Smooth muscle cell (in vitro differentiated cells): ENCODE measurements at regions not wholly inside any gene's neighbourhood (a gene's known extent, or its start where the extent isn't known, plus 50 kb on each side); places are given as distances from the start of the nearest gene placed in this dataset.

Experiments used
- DNase-seq: peaks from one replicate; lab custom pipeline; 2025; ENCODE audit not compliant: unreplicated experiment; lab: John Stamatoyannopoulos, UW
- H2AFZ ChIP-seq: fragments of 200-600 bp; sonication (generic); 2 replicates; pipeline ENCODE4 v1.6.0; 2016; ENCODE audit warnings: antibody characterized with exemption, low read depth, mild to moderate bottlenecking
- H3F3A ChIP-seq: fragments of 200-600 bp; sonication (generic); 2 replicates; pipeline ENCODE4 v1.6.0; 2017; ENCODE audit warnings: antibody characterized with exemption, low read depth
- H3K27ac ChIP-seq: fragments of 200-600 bp; sonication (generic); 2 replicates; pipeline ENCODE4 v1.5.1; 2016; ENCODE audit warnings: low read depth, mild to moderate bottlenecking
- H3K27me3 ChIP-seq: fragments of 200-600 bp; sonication (generic); 2 replicates; pipeline ENCODE4 v1.6.1; 2016; ENCODE audit warnings: low read depth, mild to moderate bottlenecking
- H3K36me3 ChIP-seq: fragments of 200-600 bp; sonication (generic); 2 replicates; pipeline ENCODE4 v1.5.1; 2016; ENCODE audit warnings: low read depth
- H3K4me1 ChIP-seq: fragments of 200-600 bp; sonication (generic); 2 replicates; pipeline ENCODE4 v1.5.1; 2016; ENCODE audit warnings: low read depth
- H3K4me2 ChIP-seq: fragments of 200-600 bp; sonication (generic); 2 replicates; pipeline ENCODE4 v1.6.0; 2016; ENCODE audit warnings: mild to moderate bottlenecking
- H3K4me3 ChIP-seq: fragments of 200-600 bp; sonication (generic); 2 replicates; pipeline ENCODE4 v1.5.1; 2016; ENCODE audit warnings: mild to moderate bottlenecking
- H3K79me2 ChIP-seq: fragments of 200-600 bp; sonication (generic); 2 replicates; pipeline ENCODE4 v1.6.0; 2016; ENCODE audit warnings: low read depth, mild to moderate bottlenecking
- H3K9ac ChIP-seq: fragments of 200-600 bp; sonication (generic); 2 replicates; pipeline ENCODE4 v1.6.0; 2016; ENCODE audit warnings: low read depth
- H3K9me3 ChIP-seq: fragments of 200-600 bp; sonication (generic); replicated peaks from 2 replicates; pipeline ENCODE4 v1.5.1; 2016; ENCODE audit warnings: low read depth
- H4K20me1 ChIP-seq: fragments of 200-600 bp; sonication (generic); 2 replicates; pipeline ENCODE4 v1.6.0; 2016; ENCODE audit warnings: low read depth
- WGBS: methylation state at CpG from one replicate; pipeline ENCODE4 v1.1.7; 2016; ENCODE audit warnings: low lambda C conversion rate; 5-methylcytosine and 5-hydroxymethylcytosine counted together
- TF ChIP-seq, protein P1 (sequence below): fragments of 200-600 bp; sonication (generic); IDR thresholded peaks from 2 replicates; pipeline ENCODE4 v1.5.1; 2017; ENCODE audit warnings: borderline replicate concordance, mild to moderate bottlenecking, antibody characterized with exemption; ENCODE audit not compliant: insufficient read depth, poor library complexity, severe bottlenecking

DNA sequence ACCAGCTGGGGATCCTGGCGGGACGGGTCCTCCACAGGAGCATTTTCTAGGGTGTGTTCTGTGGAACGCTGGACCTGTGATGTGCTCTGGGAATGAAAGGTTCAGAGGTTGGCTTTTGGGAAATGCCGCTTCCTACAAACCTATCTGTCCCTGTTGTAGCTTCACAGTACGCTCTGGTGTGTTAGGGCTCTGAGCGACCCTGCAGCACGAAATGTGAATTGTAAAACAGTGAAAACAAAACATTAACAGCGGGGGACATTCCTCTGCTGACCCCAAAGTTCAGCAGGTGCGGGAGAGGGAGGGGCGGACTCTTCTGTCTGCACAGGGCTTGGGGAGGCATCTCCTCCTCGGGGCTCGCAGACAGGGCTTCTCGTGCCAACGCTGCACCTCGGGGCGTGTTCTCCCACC is 155.9 kb downstream of the NRN1 start:
- H4K20me1 ChIP-seq, result no peaks in the 10 kb centered on the region
- no peak for DNase-seq
- H3K4me1 ChIP-seq, result peaks cover 27% of the 10 kb centered on the region
- peak overlapping the region; percentile 82 for H2AFZ ChIP-seq
- 4% methylated on average over 16 of the region's 16 CpGs for WGBS
- H3K27ac ChIP-seq, result no peak overlapping the region
- no peaks in the 10 kb centered on the region for H3F3A ChIP-seq
- no peaks in the 10 kb centered on the region for H3K36me3 ChIP-seq
- peaks cover 92% of the 10 kb centered on the region for H3K27me3 ChIP-seq
- TF ChIP-seq, protein P1, sequence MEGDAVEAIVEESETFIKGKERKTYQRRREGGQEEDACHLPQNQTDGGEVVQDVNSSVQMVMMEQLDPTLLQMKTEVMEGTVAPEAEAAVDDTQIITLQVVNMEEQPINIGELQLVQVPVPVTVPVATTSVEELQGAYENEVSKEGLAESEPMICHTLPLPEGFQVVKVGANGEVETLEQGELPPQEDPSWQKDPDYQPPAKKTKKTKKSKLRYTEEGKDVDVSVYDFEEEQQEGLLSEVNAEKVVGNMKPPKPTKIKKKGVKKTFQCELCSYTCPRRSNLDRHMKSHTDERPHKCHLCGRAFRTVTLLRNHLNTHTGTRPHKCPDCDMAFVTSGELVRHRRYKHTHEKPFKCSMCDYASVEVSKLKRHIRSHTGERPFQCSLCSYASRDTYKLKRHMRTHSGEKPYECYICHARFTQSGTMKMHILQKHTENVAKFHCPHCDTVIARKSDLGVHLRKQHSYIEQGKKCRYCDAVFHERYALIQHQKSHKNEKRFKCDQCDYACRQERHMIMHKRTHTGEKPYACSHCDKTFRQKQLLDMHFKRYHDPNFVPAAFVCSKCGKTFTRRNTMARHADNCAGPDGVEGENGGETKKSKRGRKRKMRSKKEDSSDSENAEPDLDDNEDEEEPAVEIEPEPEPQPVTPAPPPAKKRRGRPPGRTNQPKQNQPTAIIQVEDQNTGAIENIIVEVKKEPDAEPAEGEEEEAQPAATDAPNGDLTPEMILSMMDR, result no peak
- no peak overlapping the region for H3K9ac ChIP-seq
- H3K4me3 ChIP-seq, result peak overlapping the region; percentile 51
- peak overlapping the region; percentile 83 for H3K4me2 ChIP-seq
- no peaks in the 10 kb centered on the region for H3K79me2 ChIP-seq
- no peaks in the 10 kb centered on the region for H3K9me3 ChIP-seq

DNA sequence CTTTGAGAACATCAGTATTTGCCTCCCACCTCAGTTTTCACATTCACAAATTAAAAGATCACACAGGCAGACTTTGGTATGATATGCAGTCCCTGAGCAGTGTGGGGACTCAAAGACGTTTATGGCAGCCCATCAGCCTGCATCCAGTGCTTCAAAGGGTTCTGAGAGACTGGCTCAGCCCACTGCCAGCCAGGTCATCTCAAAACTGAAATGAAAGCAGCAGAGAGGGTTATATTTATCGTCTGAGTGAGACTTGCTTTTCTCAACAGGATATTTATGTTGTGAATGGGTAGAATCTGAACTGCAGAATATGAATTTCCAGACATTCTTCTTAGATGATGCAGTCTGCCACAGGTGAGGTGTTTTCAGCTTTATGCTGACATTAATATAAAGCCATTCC is 159.8 kb downstream of the NRN1 start:
- Histone ChIP-seq H3K9ac (no peak overlapping the region), H3K9me3 (no peaks in the 10 kb centered on the region), H3K79me2 (no peaks in the 10 kb centered on the region), H3K27ac (no peak overlapping the region), H4K20me1 (no peaks in the 10 kb centered on the region), H2AFZ (no peak overlapping the region), H3K27me3 (peaks cover 78% of the 10 kb centered on the region), H3K36me3 (no peaks in the 10 kb centered on the region), H3K4me3 (no peak overlapping the region), H3K4me2 (no peak overlapping the region), H3F3A (no peaks in the 10 kb centered on the region), H3K4me1 (peaks cover 24% of the 10 kb centered on the region)
- TF ChIP-seq, protein P1, result no peak
- DNase-seq, result no peak
- 55% methylated on average over 2 of the region's 2 CpGs for WGBS

DNA sequence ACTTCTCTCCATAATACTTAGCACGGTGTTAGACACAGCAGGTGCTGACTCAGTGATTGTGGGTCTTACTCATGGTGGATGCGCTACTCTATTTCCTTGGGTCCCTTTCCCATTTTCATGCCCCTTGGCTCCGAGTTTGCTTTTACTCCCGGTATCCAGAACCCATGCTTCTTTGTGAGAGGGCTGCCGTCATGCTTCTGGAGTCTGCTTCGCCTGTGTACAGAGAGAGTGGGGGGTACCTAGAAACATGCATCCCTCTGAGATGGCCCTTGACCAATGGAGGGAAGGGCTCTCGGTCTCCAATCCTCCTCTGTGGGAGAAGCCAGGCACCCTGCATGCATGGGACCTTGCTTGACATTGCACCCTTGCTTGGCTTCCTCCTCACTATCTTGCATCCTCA is 160.4 kb downstream of the NRN1 start:
- no peaks in the 10 kb centered on the region for H3K36me3 ChIP-seq

DNA sequence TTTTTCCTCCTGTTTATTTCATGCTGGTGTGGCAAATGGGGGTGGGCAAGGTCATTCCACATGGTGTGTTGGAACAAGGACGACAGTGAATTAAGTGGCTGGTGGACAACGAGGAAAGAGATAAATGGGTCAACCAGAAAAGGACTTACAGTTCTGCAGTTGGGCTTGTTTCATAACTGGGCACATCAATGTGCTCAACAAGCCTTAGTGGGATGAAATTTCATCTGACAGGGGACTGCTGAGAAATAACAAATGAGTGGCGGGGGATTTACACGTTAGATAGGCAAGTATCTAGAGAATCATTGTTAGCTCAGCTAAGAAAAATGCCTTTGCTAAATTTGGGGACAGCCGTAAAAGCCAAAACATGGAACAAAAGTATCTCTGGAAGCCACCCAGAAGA is 163.6 kb downstream of the NRN1 start:
- WGBS, result 82% methylated on average over 5 of the region's 5 CpGs
- Histone ChIP-seq H2AFZ (no peak overlapping the region), H3F3A (no peaks in the 10 kb centered on the region), H3K36me3 (no peaks in the 10 kb centered on the region), H4K20me1 (no peaks in the 10 kb centered on the region), H3K27ac (no peak overlapping the region), H3K4me3 (no peak overlapping the region), H3K9me3 (no peaks in the 10 kb centered on the region), H3K9ac (no peak overlapping the region), H3K4me1 (no peaks in the 10 kb centered on the region), H3K79me2 (no peaks in the 10 kb centered on the region), H3K27me3 (peaks cover 52% of the 10 kb centered on the region), H3K4me2 (no peak overlapping the region)
- no peak for DNase-seq
- TF ChIP-seq, protein P1, result no peak

More for the DNA sequence above, 160.4 kb downstream of the NRN1 start:
- Histone ChIP-seq H3K79me2 (no peaks in the 10 kb centered on the region), H2AFZ (no peak overlapping the region), H3K9ac (no peak overlapping the region), H3K27ac (no peak overlapping the region), H3F3A (no peaks in the 10 kb centered on the region), H4K20me1 (no peaks in the 10 kb centered on the region), H3K4me1 (peaks cover 24% of the 10 kb centered on the region), H3K27me3 (peaks cover 72% of the 10 kb centered on the region), H3K9me3 (no peaks in the 10 kb centered on the region), H3K4me3 (no peak overlapping the region), H3K4me2 (no peak overlapping the region)
- DNase-seq, result no peak
- 89% methylated on average over 7 of the region's 7 CpGs for WGBS
- TF ChIP-seq, protein P1, result no peak
